ENCODE measurements at regions not wholly inside any gene's neighbourhood (a gene's known extent, or its start where the extent isn't known, plus 50 kb on each side); places are given as distances from the start of the nearest gene placed in this dataset.

DNA sequence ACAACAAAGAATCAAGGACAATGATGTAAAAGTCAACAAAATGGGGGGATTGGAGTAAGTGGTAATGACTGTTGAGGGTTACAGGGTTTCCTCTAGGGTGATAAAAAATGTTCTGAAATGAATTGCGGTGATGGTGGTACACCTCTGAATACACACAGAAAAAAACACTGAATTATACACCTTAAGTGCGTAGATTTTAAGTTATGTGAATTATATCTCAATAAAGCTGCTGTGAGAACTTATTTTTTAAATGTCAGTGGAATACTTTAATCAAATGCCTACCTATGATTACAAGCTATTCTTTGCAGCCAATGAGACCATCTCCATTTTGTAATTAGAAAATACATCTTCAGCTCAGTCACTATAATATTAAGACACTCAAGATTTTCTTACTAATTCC, 53.5 kb downstream of the ZNF608 start:
- DNase-seq, result no peak

DNA sequence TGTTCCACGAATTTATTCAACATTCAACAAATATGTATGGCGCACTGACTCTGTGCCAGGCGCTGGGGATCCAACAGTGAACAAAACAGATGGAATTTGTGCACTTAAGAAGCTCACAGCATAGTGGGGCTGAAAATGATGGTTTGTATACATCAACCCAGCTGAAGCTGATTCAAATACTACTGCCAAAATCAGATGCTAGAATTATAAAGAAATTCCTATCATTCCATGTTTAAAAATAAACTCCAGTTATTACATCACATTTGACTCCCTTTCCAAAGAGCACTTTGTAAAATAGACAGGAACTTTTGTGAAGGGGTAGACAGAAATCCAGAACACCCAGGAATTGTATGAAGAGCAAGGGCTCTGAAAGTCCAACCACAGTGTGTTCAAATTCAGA, 54.1 kb downstream of the ZNF608 start:
- no peak for DNase-seq

DNA sequence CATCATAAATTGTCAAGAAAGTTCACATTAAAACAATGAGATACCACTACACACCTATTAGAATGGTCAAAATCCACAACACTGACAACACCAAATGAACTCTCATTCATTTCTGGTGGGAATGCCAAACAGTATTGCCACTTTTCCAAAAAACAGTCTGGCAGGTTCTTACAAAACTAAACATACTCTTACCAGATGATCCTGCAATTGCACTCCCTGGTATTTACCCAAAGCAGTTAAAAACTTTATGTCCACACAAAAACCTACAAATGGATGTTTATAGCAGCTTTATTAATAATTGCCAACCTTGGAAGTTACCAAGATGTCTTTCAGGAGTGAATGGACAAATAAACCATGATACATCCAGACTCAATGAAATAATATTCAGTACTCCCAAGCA, 56.8 kb downstream of the ZNF608 start:
- no peak for DNase-seq

DNA sequence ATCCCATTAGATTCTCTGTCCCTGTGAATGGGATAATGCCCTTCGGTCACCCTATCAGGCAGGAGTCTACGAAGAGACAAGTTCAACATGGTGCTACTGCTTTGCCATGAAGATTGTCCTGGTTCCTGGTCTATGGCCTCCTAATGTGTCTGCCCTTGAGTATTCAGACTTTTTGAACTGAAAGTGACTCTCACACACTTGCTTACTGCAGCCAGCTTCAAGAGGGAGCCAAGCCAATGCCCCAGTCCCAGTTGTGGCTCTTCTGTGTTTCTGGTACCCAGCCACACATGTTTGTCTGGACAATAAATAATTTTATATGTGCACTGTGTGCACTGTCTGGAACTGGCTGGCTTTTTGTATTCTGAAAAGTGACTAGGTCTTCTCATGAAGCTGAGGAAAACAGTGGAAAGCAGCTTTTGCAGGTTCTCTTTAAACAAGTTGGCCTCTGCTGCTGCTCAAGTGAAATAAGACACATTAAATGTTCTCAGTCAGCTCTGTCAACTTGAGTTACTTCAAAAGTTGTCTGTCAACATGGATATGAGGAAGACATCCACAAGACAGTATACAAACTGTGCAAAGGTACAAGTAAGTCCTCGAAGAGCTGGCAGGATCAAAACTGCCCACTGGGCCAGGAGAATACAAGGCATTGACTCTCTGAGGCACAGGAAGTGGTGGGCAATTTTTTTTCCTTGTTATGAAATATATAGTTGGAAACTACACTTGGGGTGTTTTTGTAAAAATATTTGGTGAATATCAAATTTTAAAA, 60.0 kb downstream of the ZNF608 start:
- DNase-seq, result no peak

DNA sequence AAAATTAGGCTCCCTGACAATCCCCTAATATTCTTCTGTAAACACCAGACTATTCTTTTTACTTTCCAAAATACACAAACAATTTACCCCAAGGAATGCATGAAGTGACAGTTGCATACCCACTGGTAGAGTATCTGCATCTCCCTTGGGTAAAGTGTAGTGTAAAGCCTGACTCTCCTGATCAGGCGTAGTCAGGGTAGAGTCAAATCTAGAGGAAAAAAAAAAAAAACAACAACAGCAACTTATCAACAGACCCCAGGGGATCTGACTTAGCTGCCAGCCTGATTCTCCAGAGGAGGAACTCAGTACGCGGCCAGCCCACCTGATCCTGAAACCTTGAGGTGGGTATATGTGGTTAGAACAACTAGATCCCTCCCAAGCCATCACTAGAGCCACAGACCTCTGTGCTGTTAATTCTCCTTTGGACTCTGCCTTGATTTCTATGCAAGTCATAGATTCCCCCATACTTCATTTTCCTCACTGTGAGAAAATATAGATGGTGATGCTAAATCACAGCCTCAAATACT, 61.0 kb downstream of the ZNF608 start:
- no peak for DNase-seq

DNA sequence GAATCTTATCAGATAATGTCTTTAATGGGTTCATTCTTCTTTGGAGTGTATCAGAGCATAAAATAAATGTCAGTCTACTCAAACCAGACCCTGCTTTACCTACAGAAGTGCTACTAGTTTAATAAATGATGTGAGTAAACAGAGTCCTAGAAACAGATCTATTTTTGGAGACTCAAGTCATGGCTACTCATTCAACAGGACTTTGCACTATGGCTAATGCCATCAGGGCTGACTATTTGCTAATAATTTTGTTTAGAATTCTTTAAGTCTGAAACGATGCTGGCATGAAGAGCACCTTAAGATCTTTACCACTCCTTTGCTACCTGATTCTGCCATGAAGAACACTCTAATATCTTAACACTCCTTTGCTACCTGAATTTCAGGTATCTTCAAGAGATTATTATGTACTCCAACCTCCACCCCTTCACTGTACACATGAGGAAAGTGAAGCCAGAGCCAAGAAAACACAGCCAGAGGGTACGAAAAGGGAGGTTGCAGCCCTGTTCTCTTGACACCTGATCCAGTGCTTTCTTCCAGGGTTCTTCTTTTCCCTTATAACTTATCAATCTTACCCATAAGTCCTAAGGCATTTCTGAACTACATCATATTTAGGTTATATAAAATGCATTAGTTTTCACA, 62.4 kb downstream of the ZNF608 start:
- DNase-seq, result no peak

DNA sequence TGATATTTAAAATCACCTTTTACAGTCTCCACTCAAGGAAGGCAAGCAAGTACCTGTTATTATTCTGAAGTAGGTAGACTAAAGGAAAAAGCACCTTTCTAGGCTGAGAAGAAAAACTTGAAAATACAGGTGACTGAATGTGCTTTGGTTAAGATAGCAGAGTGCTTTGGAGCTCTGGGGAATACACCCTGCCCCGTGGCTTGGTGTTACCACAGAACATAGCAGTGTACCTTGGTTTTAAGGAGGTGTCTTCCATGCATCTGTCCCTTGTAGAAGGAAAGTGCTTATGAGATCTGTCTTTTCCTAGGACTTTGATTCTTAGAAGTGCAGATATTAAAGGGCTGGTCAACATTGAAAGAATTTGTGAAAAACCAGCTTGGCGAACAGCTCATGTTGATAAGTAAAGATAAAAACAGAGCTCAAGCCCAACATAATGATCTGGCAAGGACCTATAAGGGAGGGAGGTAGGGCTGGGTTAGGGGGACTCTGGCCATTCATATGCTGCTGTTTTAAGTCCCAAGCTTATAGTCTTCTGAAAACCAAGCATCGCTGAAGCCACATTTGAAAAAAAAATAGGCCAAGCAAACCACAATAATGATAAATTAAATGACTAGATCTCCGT, 66.8 kb downstream of the ZNF608 start:
- no peak for DNase-seq

DNA sequence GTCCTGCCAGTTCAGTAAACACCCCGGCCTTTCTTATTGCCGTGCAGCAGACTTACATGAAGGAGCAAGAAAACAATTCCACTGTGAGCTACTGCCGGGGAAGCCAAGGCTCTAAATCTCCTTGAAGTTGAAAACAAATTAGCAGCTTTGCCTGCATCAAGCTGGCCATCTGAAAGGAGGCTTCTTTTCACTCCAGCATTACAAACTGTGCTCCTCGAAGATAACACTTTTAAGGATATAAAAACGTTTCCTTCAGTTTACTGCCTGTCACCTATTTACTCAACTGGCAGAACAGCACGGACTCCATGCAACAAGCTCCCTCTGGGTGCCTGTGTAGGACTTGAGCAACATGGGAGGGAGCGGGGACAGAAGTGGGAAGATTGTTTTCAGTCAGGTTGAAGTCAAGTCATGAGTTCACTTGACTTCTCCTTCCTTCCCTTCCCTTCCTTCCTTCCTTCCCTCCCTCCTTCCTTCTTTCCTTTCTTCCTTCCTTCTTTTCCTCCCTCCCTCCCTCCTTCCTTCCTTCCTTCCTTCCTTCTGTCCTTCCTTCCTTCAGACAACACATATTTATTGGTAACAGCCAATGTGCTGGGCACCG, 67.4 kb downstream of the ZNF608 start:
- no peak for DNase-seq

DNA sequence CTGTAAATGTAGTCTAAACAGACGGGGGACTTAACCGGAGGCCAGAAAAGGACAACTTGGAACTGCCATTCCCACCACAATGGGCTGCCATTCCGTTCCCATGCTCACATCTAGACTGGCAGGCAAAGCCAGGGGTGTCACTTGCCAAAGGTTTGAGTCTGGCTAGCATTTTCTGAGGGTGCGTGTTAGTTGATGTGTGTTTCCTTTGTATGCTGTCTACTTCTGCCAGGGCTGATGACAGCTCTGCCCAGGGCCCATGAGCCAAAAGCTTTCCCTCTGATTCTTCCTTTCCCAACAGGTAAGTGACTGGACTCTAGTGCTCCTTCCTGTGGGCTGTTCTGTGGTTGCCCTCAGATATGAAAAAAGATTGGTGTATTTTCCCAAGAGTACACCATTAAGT, 68.0 kb downstream of the ZNF608 start:
- DNase-seq, result no peak

DNA sequence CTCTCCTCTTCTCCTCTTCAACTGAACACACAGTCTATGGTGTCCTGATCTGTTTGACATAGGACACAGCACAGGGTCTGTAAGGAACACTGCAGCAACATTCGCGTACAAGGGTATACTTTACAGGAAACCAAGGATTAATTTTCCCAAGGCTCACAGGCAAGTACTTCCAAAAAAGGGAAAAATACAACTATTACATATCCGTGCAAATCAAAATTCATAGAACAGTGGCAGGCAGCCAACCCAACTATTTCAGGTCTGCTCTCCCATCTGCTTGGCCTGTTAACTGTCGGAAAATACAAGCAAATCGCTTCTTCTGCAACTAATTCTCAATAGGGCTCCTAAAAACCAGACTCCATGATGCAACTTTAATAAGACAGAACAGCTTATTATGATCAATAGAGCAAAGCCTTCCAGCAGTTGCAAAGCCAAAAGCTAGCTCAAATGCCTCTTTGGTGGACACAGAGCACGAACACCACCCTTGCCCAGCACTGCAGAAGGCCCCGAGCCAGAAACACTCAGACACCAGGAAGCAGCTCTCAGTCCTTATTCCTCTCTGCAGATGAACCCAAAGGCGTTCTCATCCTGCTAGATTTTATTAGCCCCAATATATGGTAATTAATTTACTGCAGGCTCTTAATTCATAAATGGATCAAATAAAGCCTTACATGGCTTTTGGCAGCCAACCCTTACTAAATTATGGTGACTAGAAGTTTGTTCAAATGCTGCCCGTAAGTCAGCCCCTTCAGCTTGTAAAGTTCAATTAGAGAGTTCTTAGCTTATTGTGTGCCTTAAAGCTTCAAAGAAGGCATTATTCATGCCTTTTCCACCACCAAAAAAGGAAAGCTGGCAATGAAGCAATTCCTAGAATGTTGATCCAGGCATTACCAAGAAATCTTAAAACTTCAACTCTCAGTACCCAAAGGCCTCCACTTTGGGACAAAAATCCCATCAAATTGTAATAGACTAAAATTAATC, 68.8 kb downstream of the ZNF608 start:
- no peak for DNase-seq

DNA sequence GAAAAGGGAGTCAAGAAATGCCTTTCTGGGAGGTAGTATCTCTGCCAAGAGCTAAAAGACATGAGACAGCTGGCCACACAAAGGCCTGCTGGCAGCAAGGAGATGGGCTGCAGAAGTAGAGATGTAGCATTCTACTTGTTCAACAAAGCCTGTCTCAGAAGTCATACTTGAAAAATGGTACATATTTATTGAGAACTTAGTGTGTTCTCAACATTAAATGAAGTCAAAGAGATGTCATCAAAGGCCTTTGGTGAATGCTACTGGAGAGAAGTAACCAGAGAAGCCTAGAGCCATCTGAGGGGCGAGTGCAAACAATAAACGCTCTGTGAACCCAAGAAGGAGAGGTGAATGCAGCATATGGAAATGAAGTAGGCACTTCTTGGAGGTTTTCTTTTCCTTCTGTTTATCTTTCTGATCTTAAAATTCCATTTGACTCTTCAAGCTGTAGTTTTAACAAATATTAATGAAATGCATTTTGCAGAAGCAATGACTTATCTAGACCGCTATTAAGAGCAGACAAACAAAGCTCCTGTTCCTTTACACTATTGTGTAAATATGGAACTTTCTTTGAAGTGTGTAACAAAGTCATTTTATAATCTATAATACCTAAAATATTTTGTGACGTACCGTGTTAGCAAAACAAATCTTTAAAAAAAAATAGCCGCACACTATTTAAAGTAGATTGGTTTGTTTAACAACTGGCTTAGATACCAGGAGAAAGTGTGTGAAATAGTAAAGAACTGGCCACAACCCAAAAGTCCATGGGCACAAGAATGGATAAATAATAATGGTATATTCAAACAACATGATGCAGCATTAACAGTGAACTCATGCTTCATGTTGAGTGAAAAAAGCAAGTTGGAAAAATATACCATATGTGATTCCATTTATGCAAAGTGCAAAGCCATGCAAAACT, 70.2 kb downstream of the ZNF608 start:
- no peak for DNase-seq

DNA sequence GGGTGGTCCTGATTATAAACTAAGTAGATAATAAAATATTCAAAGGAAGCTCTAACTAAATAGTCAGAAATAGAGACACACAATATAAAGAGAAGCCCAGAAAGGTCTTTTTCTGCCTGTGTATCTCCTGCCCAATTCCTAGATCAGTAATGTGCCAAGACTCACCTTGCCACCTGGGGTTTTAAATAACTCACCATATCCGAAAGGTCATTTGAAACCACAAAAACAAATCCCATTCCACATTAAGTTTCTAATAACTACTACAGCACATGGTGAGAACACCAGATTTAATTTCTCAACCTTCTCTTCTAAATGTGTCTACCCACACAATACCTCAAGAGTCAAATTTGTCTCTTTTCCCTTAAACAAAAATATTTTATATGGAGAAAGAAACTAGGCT, 75.2 kb downstream of the ZNF608 start:
- DNase-seq, result no peak

DNA sequence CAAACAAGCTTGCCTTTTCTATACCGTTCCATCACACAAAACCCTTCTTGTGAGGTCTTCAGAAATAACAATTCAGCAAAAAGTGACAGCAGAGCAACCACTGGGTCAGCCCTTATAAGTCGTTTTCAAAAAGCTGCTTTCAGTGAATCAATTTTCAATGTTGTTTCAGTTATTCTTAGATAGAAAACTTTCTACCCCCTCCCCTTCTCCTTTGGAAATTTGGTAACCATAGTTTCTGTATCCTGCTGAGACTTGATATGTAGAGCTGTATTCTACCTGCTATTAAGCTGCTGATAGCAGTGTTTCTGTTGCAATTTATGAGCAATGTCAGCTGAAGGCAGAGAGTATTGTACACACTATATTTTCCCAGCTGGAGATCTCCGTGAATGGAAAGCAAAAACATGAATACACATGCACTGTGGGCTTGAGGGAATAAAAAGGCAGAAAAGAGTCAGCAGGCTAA, 75.7 kb downstream of the ZNF608 start:
- no peak for DNase-seq

DNA sequence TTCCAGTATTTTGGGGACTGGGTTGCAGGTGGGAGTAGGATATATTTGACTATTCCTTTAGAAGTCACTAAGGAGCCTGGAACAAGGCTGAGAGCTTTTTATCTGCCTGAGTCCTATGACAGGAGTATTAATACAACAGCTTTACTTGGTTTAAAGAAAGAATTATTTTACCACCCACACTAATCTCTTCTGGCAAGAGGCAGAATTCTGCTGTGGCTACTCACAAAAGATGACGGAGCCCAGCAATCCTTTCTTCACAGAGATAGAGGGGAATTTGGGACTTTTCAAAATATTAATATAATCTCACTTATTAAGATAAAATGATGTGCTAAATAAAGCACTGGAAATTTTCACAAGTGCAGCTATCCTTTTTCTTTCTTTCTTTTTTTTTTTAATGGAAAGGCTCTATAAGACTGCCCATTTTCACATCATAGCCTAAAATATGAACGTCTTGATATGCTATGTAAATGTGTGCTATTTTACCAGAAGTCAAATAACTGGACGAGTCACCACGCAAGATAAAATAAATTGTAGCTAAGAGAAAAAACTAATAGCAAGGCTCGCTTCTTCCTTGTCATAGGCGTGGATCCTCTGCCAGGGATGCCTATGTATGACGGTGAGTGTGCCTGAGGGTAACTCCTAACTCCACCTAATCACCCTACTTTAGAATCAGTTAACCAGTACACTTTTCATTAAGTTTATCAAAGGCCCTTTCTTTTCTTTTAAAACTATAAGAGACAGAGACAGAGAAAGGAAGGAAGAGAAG, 76.3 kb downstream of the ZNF608 start:
- DNase-seq, result no peak

DNA sequence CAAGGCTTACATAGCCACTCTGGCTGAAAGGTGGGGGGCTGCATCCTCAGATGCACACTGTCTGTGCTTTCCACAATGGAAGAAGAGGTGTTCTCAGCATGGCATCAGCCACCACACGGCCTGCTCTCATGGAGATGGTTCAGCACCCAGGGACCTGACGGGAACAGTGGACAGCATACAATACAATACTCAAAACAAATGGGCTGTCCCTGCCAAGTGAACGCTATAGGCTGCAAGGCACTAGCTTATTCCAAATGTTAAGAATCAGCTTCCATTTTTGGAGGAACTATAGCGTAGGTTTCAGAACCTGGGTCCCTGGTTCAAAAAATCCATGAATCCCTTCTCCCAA, 77.2 kb downstream of the ZNF608 start:
- no peak for DNase-seq

DNA sequence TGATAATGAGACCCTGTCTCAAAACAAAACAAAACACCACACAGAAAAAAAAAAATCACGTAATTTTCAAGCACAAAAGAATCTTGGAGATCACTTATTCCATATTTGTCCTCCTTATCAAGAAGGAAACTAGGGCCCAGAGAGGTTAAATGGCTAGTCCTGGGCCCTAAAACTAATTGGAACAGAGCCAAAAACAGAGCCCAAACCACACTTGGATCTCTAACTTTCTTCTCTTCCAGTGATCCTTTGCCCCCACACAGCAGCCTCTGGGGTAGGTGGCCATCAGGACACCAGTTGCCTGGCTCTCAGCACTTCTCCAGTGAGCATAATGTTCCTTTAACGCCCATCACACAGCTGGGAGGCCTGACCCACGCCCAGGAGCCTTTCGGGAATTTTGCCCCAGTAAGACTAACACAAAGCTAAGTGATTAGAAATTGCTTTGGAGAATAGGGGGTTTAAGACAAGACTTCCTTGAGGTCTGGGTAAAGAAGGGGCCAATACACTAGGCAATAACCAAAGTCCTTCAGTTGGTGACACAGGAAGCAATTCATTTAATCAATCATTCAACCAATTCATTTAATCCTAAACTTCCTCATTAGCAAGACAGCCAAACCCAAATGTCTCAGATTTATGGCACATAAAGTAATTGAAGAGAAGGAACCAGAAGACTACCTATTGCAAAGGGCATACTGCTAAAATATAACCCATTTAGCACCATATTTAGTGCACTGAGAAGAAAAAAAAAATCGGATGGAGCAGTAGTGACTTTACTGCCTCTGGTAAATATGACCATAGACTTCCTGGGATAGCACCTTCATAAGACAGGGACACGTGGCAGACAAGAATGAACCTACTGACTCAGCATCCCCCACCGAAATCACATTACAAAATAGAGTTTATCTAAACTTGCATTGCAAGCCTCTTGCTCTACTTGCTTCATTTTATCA, 77.8 kb downstream of the ZNF608 start:
- no peak for DNase-seq

DNA sequence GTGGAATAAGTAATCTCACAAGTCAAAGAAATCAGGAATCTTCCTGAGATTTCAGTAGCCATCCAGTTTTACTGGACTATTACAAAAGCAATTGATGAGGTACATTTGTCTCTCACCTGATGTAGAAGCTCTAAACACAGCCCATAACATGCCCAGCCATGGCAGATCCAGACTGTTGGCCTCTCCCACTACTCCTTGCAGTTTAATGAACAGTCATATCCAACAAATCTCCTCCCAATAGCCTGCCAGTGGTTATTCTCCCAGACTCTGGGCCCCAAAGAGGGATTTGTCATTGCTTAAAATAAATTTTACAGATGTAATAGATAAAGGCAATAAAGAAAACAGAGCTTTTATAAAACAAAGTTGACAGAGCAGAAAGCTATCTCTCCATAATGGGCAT, 80.8 kb downstream of the ZNF608 start:
- no peak for DNase-seq

DNA sequence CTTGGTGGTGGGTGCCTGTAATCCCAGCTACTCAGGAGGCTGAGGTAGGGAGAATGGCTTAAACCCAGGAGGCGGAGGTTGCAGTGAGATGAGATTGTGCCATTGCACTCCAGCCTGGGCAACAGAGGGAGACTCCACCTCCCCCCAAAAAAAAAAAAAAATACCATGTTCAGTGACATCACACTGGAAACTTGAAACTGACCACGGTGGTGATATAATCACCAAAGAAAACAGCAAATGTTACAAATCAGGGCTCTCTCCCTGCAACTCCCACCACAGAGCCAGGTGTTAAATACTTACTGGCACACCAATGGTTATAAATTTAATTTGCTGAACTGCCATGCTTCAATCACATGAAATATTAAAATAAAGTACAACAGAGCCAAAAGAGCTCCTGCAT, 81.4 kb downstream of the ZNF608 start:
- DNase-seq, result no peak

DNA sequence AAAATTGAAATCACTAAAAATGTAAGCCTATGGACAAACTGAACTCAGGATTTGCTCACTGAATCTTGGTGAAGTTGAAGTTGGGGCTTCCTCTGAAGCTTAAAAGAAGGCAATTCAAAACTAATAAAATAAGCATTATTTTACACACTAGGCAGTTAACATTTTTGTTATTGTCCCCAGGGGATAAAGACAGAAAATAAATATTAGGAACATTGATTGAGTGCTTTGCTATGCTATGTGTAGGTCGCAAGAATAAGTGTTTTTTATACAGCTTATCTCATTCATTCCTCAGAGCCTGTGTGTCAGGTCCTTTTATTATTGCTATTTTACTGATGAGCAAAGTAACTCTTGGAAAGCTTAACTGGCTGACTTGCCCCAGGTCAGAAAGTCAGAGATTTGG, 82.2 kb downstream of the ZNF608 start:
- DNase-seq, result no peak

Measured in stimulated activated CD4-positive, alpha-beta T cell treated with anti-CD3 and anti-CD28 coated beads, Interleukin-4, amount 100 ng/mL, for 1 hour (primary cell).